Neural crest cell (in vitro differentiated cells): ENCODE measurements at regions not wholly inside any gene's neighbourhood (a gene's known extent, or its start where the extent isn't known, plus 50 kb on each side); places are given as distances from the start of the nearest gene placed in this dataset.

Experiments
- DNase-seq: peaks from one replicate; pipeline ENCODE4 v3.0.0; 2021; ENCODE audit warnings: low read depth, mixed read lengths, low spot score
- H3K27ac Mint-ChIP-seq: one replicate; pipeline ENCODE4 v1.8.0; 2021; ENCODE audit warnings: mild to moderate bottlenecking, mixed read lengths; ENCODE audit not compliant: unreplicated experiment
- H3K27me3 Mint-ChIP-seq: 2 replicates; pipeline ENCODE4 v1.8.0; 2021; ENCODE audit warnings: low read depth, mild to moderate bottlenecking, mixed read lengths
- H3K36me3 Mint-ChIP-seq: 2 replicates; pipeline ENCODE4 v1.8.0; 2021; ENCODE audit warnings: low read depth, mild to moderate bottlenecking, mixed read lengths
- H3K4me1 Mint-ChIP-seq: 2 replicates; pipeline ENCODE4 v1.8.0; 2021; ENCODE audit warnings: mixed read lengths
- H3K4me3 Mint-ChIP-seq: one replicate; pipeline ENCODE4 v1.8.0; 2021; ENCODE audit warnings: mild to moderate bottlenecking, mixed read lengths
- H3K9me3 Mint-ChIP-seq: 2 replicates; pipeline ENCODE4 v1.8.0; 2021; ENCODE audit warnings: mixed read lengths
- CTCF ChIP-seq: fragments of 200-600 bp; sonication (generic); conservative IDR thresholded peaks from 2 replicates; pipeline ENCODE4 v1.5.0; 2021; ENCODE audit warnings: antibody characterized with exemption, mild to moderate bottlenecking

GRCh38 chr1:234538062-234538731 lies 59.2 kb upstream of the TARBP1 start:
- no peaks in the 10 kb centered on the region for H3K9me3 Mint-ChIP-seq
- peak overlapping the region; percentile 8 for H3K27ac Mint-ChIP-seq
- H3K4me3 Mint-ChIP-seq = no peak overlapping the region
- H3K27me3 Mint-ChIP-seq = no peaks in the 10 kb centered on the region
- no peak for TF ChIP-seq CTCF
- no peak for DNase-seq
- no peaks in the 10 kb centered on the region for H3K36me3 Mint-ChIP-seq
- H3K4me1 Mint-ChIP-seq = peaks cover 66% of the 10 kb centered on the region

- no peaks in the 10 kb centered on the region for H3K36me3 Mint-ChIP-seq
- H3K27me3 Mint-ChIP-seq = no peaks in the 10 kb centered on the region
- no peak overlapping the region for H3K4me3 Mint-ChIP-seq
- peaks cover 74% of the 10 kb centered on the region for H3K4me1 Mint-ChIP-seq
- no peak for TF ChIP-seq CTCF
- no peak overlapping the region for H3K27ac Mint-ChIP-seq
- no peak for DNase-seq
- no peaks in the 10 kb centered on the region for H3K9me3 Mint-ChIP-seq
Observed at GRCh38 chr1:234537236-234537635, 58.3 kb upstream of the TARBP1 start.

GRCh38 chr1:234536741-234537140 lies 57.8 kb upstream of the TARBP1 start:
- Mint-ChIP-seq H3K27me3 (no peaks in the 10 kb centered on the region), H3K4me3 (no peak overlapping the region), H3K9me3 (no peaks in the 10 kb centered on the region), H3K4me1 (peaks cover 79% of the 10 kb centered on the region), H3K36me3 (no peaks in the 10 kb centered on the region), H3K27ac (no peak overlapping the region)
- no peak for DNase-seq
- no peak for TF ChIP-seq CTCF

GRCh38 chr1:234535763-234536515 lies 57.0 kb upstream of the TARBP1 start:
- Mint-ChIP-seq H3K9me3 (no peaks in the 10 kb centered on the region), H3K27ac (no peak overlapping the region), H3K4me3 (no peak overlapping the region), H3K4me1 (peaks cover 87% of the 10 kb centered on the region), H3K27me3 (no peaks in the 10 kb centered on the region), H3K36me3 (no peaks in the 10 kb centered on the region)
- TF ChIP-seq CTCF = no peak
- no peak for DNase-seq

- Mint-ChIP-seq H3K27ac (no peak overlapping the region), H3K4me1 (peaks cover 91% of the 10 kb centered on the region), H3K36me3 (no peaks in the 10 kb centered on the region)
Observed at GRCh38 chr1:234535218-234535617, 56.2 kb upstream of the TARBP1 start.

More at GRCh38 chr1:234535218-234535617, 56.2 kb upstream of the TARBP1 start:
- no peak for TF ChIP-seq CTCF
- DNase-seq = no peak
- Mint-ChIP-seq H3K27me3 (no peaks in the 10 kb centered on the region), H3K4me3 (no peak overlapping the region), H3K9me3 (no peaks in the 10 kb centered on the region)
